RWPE1 (cell line): ENCODE measurements at regions not wholly inside any gene's neighbourhood (a gene's known extent, or its start where the extent isn't known, plus 50 kb on each side); places are given as distances from the start of the nearest gene placed in this dataset.

Experiments
- CTCF ChIA-PET: fragments of 350-600 bp; sonication (Branson Sonifier 250); formaldehyde crosslinking; extraction: SDS; loops from one replicate; lab custom pipeline; 2021; lab: Yijun Ruan, JAX
- POLR2A ChIA-PET: fragments of 400-600 bp; formaldehyde crosslinking; extraction: SDS; loops from one replicate; lab custom pipeline; 2020; ENCODE audit warnings: antibody characterized with exemption; ENCODE audit not compliant: low non-redundant PET; lab: Yijun Ruan, JAX
- DNase-seq: peaks from one replicate; pipeline ENCODE4 v3.0.0; 2012; ENCODE audit warnings: low spot score
- H3K27ac ChIP-seq: fragments of 450-650 bp; 2 replicates; pipeline ENCODE4 v1.5.1; 2017
- CTCF ChIP-seq: fragments of 450-650 bp; conservative IDR thresholded peaks from 2 replicates; pipeline ENCODE4 v1.5.1; 2017; ENCODE audit warnings: low read depth, mild to moderate bottlenecking

- CTCF ChIA-PET = interaction anchor here (0.6 kb wide), 1 partner anchor 287 kb away, joined by 4 read pairs; no protein-coding TSS in a partner anchor
- no peak for TF ChIP-seq CTCF
- POLR2A ChIA-PET = interaction anchor here (0.6 kb wide), 1 partner anchor 14 kb away, joined by 3 read pairs; no protein-coding TSS in a partner anchor
- no peak for DNase-seq
- H3K27ac ChIP-seq = no peak overlapping the region
Measured at GRCh38 chr4:71677568-71677967, 106.3 kb downstream of the GC start.

- TF ChIP-seq CTCF = no peak
- POLR2A ChIA-PET = no interaction called here
- H3K27ac ChIP-seq = no peak overlapping the region
- no peak for DNase-seq
- CTCF ChIA-PET = no interaction called here
Measured at GRCh38 chr4:71669291-71669690, 114.6 kb downstream of the GC start.

- CTCF ChIA-PET = interaction anchor here (0.6 kb wide), 1 partner anchor 25 kb away, joined by 3 read pairs; no protein-coding TSS in a partner anchor
Measured at GRCh38 chr4:71665358-71665757, 118.5 kb downstream of the GC start.

GRCh38 chr4:71664366-71664765 lies 119.5 kb downstream of the GC start:
- no peak for DNase-seq
- POLR2A ChIA-PET = no interaction called here
- no peak overlapping the region for H3K27ac ChIP-seq
- CTCF ChIA-PET = no interaction called here
- no peak for TF ChIP-seq CTCF

More at GRCh38 chr4:71665358-71665757, 118.5 kb downstream of the GC start:
- no peak for TF ChIP-seq CTCF
- DNase-seq = no peak
- POLR2A ChIA-PET = no interaction called here
- no peak overlapping the region for H3K27ac ChIP-seq

GRCh38 chr4:71663780-71664179 lies 120.1 kb downstream of the GC start:
- CTCF ChIA-PET = no interaction called here
- POLR2A ChIA-PET = interaction anchor here (0.7 kb wide), 1 partner anchor 13 kb away, joined by 3 read pairs; no protein-coding TSS in a partner anchor
- TF ChIP-seq CTCF = no peak
- H3K27ac ChIP-seq = no peak overlapping the region
- DNase-seq = no peak

DNA sequence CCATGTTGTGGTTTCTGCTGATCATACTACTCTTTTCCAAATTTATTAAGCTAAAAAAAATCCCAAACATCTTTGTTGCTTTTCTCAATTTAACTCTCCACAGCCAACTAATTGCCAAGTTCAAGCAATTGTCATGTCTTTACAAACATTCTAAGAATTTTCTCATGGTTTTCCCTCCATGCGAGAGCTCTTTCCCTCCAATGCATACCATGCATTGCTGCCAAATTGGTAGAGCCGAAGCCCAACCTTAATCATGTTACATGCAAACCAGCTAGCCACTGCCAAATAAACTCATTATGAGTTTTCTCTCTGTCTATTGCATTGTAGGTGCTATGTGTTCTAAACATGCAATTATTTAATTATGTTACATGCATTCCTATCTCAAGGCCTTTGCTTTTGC lies 123.9 kb downstream of the GC start:
- TF ChIP-seq CTCF = no peak

GRCh38 chr4:71648923-71649322 lies 135.0 kb downstream of the GC start:
- ChIA-PET CTCF (no interaction called here), POLR2A (no interaction called here)
- H3K27ac ChIP-seq = no peak overlapping the region
- no peak for DNase-seq
- no peak for TF ChIP-seq CTCF

More for the DNA sequence above, 123.9 kb downstream of the GC start:
- ChIA-PET POLR2A (no interaction called here), CTCF (interaction anchor here (0.5 kb wide), 1 partner anchor 609 kb away, joined by 5 read pairs; no protein-coding TSS in a partner anchor)
- no peak overlapping the region for H3K27ac ChIP-seq
- DNase-seq = no peak
